ENCODE measurements at regions not wholly inside any gene's neighbourhood (a gene's known extent, or its start where the extent isn't known, plus 50 kb on each side); places are given as distances from the start of the nearest gene placed in this dataset.

DNA sequence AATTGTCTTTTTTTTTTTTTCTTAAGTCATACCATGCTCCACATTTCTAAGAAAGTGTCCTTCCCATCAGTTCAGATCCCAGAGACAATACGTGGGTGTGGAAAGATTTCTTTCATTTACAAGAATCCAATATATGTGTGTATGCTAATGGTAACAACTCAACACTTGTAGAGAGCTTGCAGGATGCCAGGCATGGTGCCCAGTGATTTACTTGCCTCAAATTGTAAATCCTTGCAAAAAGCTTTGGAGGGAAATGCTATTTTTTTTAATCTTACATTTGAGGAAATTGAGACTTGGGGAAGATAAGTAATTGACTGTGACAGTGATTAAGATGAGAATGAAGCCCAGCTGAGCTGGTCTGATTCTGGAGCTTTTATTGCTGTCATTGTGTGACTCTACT is 1264.6 kb upstream of the SEL1L start:
- no peak for TF ChIP-seq POLR2AphosphoS5 (IDR thresholded peaks at IDR 0.05; ENCODE audit: low read depth, low read length)
- TF ChIP-seq POLR2A (IDR thresholded peaks at IDR 0.05; ENCODE audit: low read depth, low read length), result no peak
- TF ChIP-seq TAF1 (IDR thresholded peaks at IDR 0.05; ENCODE audit: low read depth, low read length), result no peak
- TF ChIP-seq PAX5 (IDR thresholded peaks at IDR 0.05; ENCODE audit: insufficient read depth, low read length, severe bottlenecking), result no peak
- no peak for TF ChIP-seq SPI1 (IDR thresholded peaks at IDR 0.05; ENCODE audit: low read depth, low read length)
- TF ChIP-seq POU2F2 (IDR thresholded peaks at IDR 0.05; ENCODE audit: low read depth, low read length), result no peak

Data from GM12891 (cell line).